Fibroblast of peridontal ligament (primary cell): ENCODE measurements at regions not wholly inside any gene's neighbourhood (a gene's known extent, or its start where the extent isn't known, plus 50 kb on each side); places are given as distances from the start of the nearest gene placed in this dataset.
"Not testable (repeated sequence)": the region's sequence is repeated elsewhere in the genome, so short reads cannot be mapped to it uniquely, and the experiment has no call there.

Source experiments
- DNase-seq: peaks from one replicate; pipeline ENCODE4 v3.0.0-alpha.2; 2010; ENCODE audit errors: extremely low read depth

DNA sequence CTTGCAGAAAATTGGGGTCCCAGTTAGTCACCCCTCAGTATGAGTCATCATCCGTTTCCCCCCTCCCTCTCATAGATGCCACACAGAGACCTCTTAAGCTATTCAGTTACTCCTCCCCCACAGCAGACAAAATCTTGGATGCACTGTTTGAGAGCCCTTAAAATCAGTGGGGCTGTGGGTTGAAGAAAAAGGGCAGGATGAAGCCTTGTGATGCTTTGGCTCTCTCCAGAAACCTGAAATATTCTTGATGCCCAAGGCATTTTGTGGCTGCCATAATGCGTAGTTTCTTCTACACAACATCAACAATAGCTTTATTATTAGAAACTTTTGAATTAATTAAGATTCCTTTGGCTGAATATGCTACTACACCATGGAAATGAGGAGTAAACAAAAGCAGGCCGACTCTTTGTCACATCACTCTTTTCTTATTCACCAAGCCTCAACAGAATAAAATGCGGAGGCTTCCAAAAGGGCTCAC, 133.8 kb downstream of the MRPS30 start:
- no peak for DNase-seq

DNA sequence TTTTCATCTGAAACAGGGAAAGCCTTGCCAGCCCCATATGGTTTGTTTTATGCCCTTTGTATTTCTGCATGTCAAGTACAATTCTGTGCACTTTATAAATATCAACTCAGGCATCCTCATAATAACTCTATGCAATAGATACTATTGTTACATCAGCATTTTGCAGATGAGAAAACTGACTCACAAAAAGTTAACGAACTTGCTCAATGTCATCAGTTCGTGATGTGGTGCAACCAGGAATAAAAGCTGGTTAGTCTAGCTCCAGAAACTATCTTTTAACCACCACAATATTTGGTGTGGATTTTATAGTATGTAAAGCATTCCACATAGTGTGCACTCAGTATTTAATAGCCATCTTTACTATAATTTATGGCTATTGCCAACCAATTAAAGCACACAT, 134.9 kb downstream of the MRPS30 start:
- peak; percentile 2 for DNase-seq

DNA sequence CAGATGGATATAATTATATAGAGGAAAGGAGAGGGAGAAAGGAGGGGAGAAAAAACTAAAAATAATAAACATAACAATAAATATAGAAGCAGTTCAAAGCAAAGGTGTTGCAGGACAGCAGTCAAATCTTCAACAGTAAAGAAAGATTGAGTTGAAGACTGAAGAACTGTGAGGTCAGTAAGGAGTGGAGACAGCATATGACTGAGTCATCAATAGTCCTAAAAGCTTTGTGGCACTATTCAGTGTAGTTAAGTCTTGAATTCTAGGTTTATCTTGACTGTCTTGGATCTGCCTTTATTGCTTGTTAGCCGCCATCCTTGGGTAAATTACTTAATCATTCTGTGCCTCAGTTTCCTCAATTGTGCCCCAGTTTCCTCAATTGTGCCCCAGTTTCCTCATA, 137.0 kb downstream of the MRPS30 start:
- DNase-seq: no peak

DNA sequence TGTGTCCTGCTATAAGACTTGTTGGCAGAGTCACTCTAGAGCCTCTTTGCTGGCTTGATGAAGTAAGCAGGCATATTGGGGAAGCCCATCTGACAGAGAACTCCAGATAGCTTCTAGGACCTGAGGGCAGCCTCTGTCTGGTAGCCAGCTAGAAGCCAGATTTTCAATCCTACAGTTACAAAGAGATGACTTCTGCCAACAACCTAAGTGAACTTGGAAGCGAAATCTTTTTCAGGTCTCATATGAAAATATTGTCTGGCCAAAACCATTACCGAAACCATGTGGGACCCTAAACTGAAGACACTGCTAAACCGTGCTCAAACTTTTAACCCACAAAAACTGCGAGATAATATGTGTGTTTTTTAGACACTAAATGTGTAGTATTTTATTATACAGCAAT, 140.9 kb downstream of the MRPS30 start:
- DNase-seq: no peak

DNA sequence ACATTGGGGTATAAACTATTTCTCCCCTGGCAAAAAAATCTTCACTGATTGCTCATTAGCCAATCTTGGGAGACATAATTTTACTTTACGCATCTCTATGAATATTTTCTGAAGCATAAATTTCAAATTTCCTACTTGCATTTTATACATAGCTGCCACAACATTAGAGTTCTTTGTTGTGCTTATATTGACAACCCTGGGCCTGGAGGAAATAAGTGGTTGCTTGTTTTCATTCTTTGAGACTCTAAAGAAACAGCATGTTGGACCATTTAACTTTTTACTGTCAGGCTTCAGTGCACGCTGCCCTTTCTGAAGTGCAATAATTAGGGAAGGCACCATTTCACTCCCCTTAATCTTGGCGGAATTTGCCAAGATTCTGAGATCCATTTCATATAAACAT, 142.6 kb downstream of the MRPS30 start:
- DNase-seq: no peak

DNA sequence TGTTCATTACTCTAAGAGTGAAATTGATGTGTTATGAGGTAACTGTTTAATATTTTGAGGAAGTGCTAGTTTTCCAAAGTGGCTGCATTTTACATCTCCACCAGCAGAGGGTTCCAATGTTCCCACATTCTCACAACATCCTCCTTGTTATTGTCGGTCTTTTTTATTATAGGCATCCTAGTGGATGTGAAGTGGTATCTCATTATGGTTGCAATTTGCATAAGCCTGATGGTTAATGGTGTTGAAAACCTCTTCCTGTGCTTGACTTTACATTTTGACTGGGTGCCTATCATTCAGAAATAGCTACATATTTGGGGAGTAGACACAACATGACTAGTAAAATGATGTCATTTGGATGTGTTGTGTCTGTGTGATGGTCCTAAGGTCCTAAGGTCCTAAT, 143.6 kb downstream of the MRPS30 start:
- DNase-seq: peak; percentile 2

DNA sequence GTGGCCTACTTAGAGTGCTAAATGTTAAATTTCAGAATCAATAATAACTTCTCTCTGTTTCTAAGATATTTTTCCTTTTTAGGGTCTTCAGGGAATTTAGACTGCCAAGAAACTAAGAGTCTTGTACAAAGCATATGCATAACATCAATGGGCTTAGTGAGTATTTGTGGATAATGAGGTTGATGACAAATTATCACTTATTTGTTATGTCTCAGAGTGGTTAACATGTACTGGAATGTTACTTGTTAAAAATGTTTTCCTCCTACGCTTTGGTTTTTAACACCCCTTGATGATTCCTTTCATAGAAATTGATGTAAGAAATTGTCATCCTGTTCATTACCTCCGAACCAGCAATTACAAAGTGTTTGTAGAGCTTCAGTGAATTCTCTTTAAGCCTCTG, 144.3 kb downstream of the MRPS30 start:
- no peak for DNase-seq

DNA sequence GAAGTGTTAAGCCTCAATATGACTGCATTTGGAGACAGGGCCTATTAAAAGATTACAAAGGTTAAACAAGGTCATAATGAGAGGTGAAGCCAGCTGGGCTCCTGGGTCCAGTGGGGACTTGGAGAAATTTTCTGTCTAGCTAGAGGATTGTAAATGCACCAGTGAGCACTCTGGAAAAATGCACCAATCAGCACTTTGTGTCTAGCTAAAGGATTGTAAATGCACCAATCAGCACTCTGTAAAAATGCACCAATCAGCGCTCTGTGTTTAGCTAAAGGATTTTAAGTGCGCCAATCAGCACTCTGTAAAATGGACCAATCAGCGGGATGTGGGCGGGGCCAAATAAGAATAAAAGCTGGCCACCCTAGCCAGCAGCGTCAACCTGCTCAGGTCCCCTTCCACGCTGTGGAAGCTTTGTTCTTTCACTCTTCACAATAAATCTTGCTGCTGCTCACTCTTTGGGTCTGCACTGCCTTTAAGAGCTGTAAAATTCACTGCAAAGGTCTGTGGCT, 150.3 kb downstream of the MRPS30 start:
- DNase-seq: not testable (repeated sequence)

DNA sequence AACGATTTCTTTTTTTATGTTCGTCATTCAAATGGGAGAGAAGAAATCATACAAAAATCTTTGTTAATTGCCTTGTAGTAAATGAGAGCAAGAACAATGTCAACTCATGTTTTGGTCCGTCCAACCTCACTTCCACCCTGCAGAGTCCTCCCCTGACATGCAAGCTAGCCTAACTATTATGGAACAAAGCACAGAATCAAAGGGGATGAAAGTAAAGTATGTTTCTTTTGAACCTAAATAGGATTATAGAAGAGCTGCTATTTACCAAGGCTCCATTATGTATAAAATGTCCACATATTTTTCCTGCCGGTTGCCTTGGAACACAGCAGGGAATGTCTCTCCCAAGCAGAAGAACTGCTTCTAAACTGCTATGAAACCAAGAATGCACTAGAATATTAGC, 161.1 kb downstream of the MRPS30 start:
- DNase-seq: no peak

DNA sequence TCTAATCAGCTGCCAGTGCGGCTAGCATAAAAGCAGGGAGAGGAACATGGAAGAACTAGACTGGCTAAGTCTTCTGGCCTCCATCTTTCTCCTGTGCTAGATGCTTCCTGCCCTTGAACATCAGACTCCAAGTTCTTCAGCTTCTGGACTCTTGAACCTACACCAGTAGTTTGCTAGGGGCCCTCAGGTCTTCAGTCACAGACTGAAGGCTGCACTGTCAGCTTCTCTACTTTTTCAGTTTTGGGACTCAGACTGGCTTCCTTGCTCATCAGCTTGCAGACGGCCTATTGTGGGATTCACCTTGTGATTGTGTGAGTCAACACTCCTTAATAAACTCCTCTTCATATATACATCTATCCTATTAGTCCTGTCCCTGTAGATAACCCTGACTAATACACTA, 162.2 kb downstream of the MRPS30 start:
- DNase-seq: not testable (repeated sequence)

DNA sequence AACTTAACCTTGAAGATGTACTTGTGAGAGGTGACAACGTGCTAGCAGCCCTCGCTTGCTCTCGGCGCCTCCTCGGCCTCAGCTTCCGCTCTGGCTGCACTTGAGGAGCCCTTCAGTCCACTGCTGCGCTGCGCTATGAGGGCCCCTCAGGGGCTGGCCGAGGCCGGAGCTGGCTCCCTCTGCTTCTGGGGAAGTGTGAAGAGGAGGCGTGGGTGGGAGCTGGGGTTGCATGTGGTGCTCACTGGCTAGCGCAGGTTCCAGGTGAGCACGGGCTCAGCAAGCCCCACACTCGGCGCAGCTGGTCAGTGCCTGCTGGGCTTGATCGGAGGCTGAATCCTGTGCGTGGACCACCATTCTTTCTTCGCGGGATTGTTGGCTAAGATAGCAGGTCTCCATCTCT, 166.1 kb downstream of the MRPS30 start:
- DNase-seq: no peak

DNA sequence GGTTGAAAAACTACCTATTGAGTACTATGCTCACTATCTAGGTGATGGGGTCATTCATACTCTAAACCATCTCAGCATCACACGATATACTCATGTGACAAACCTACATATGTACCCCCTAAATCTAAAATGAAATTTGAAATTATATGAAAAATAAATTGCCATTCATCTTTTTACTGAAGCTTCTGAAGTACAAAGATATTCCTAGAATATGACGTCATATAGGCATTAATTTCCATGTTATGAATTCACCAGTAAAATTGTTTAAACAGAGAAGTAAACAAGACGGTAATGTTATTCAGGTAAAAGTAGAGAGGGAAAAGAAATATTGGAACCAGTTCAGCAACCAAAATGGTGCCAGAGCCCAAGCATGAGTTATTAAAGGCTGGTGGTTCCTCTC, 173.0 kb downstream of the MRPS30 start:
- no peak for DNase-seq

DNA sequence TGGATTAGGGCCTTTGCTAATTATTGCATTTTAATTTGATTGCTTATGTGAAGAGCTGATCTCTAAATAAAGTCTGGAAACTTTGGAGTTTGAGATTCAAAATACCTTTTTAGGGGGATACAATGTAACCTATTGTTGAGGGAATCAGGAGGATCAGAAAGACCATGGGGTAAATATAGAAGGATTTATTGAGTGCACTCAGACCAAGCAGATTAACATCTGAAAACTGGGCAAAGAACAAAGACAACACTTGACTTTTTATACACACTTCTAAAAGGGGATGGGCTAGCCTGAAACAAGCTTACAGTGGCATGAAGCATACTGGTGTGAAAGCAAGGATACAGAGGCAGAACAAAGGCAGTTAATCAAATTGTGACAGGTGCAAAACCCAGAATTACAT, 174.3 kb downstream of the MRPS30 start:
- DNase-seq: no peak

DNA sequence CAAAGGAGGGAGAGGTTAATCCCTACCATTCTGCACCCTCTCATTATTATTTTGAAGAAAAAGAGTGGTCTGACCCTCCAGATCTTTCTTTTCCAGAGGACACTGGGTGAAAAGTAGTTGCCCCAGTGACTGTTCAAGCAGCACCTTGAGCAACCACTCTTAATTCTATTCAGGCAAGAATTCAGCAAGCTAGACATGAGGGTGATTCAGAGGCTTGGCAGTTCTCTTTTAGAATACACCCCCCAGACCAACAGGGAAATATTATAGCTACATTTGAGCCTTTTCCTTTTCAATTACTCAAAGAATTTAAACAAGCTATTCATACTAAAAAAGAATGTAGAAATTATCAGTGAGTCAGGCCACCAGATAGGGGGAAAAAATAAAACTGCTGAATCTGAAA, 178.3 kb downstream of the MRPS30 start:
- DNase-seq: no peak

DNA sequence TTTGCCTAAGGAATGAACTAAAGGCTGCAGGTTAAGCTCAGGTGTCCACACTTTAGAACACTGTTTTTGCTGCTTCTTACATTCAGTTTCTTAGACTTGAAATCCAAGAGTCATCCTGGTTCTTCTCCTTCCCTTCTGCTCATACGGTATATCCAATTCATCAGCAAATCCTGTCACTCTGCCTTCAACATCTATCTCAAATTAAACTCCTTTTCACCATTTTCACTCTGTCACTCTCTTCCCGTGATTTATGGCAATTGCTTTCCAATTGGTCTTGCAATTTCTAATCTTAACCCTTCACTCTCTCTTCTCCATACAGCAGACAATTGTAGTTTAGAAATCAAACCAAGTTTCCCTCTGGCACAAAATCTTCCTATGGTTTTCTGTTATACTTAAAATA, 182.9 kb downstream of the MRPS30 start:
- no peak for DNase-seq

DNA sequence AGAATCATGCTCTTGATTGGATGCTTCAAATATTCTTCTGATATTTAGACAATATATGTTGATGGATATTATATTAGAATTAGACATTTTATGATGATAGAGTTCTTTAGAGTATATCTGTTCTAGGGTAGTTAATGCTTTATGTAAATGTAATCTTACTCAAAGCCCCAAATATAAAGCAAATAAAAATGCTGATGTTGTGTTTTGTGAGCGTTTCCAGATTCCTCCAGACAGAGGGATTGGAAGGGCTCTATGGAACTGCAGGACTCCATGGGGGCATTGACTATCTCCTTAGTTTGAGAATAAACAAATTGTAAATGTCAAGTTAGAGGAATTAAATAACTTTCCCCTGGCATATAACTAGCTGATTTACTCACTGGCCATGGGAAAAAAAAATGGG, 184.5 kb downstream of the MRPS30 start:
- no peak for DNase-seq

DNA sequence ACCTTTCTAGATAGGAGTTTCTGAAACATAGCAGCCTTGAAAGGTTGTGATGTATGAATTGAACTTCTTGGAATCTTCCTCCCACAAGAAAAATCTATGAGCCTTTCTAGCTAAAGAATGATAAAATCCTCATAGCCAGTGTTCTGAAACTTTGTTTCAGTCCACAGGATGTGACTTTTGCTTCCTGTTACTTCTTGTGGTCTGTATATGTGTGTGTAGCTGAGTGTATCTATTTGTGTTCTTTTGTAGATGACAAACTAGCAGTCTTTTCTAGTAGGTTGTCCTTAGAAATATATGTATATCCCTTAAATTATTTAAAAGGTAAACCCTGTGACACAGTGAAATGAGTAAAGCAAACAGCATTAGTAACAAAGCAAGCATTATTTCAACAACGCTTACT, 188.8 kb downstream of the MRPS30 start:
- no peak for DNase-seq

DNA sequence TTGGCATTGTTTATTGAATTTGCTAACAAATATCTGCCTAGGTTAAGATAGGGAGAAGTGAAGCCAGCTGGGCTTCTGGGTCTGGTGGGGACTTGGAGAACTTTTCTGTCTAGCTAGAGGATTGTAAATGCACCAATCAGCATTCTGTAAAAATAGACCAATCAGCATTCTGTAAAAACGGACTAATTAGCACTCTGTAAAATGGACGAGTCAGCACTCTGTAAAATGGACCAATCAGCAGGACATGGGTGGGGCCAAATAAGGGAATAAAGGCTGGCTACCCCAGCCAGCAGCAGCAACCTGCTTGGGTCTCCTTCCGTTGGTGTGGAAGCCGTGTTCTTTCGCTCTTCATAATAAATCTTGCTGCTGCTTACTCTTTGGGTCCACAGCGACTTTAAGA, 198.4 kb downstream of the MRPS30 start:
- not testable (repeated sequence) for DNase-seq

DNA sequence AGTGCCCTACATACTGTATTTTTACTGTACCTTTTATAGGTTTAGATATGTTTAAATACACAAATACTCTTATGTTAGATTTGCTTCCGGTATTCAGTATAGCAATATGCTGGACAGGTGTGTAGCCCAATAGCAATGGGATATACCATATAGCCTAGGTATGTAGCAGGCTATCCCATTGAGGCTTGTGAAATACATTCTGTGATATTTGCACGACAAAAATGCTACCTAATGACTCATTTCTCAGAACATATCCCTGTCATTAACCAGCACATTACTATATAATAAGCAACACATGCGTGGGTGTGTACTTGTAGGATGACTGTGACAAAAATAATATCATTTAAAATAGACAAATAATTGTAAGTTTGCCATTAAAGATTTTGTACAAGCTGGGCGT, 208.8 kb downstream of the MRPS30 start:
- no peak for DNase-seq

DNA sequence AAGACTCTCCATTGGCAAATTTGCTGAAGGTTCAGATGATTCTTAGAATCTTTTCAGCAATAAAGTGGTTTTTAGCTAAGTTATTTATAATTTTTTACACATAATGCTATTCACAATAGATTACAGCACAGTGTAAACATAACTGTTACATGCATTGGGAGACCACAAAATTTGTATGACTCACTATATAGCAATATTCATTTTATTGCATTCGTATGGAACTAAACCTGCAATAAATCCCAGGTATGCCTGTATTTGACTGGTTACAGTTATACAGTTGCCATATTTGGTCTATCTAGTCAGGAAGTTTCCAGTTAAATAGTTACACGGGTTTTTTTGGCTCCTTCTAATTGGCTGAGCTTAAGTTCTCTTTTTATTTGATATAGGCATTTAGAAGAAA, 220.8 kb downstream of the MRPS30 start:
- no peak for DNase-seq

DNA sequence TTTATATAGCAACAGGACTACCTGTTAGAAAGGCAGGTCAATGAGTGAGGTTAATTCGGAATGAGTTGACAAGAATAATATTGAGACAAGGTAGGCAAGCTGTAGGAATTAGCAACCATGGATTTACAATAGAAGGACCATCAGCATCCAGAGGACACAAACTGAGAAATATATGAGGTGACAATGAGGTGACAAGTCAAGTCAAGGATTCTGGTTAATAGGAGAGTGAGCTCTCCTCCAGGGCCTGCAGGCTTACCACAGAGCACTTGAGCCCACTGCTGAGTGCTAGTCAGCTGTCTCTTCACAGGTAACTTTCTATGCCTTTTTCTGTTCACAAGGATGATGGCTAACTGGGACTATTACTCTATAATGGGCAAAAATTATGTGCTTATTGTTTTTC, 227.2 kb downstream of the MRPS30 start:
- no peak for DNase-seq

DNA sequence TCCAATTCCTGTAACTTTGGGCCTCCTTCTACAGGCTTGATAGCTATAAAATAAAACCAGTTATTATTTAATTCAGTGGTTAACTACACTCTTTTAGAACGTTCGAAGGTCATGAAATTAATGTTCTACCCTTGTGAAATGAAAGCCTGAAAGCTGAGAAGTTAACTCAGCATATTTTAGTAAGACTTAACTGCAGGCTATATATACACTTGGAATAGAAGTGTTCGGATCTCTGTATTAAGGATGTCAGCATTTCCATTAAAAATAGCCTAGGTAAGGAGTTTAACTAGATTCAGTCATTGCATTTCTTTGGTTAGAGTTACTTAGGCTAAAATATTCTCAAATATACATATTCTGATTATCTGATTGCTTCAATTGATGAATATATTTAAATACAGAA, 229.2 kb downstream of the MRPS30 start:
- DNase-seq: no peak

DNA sequence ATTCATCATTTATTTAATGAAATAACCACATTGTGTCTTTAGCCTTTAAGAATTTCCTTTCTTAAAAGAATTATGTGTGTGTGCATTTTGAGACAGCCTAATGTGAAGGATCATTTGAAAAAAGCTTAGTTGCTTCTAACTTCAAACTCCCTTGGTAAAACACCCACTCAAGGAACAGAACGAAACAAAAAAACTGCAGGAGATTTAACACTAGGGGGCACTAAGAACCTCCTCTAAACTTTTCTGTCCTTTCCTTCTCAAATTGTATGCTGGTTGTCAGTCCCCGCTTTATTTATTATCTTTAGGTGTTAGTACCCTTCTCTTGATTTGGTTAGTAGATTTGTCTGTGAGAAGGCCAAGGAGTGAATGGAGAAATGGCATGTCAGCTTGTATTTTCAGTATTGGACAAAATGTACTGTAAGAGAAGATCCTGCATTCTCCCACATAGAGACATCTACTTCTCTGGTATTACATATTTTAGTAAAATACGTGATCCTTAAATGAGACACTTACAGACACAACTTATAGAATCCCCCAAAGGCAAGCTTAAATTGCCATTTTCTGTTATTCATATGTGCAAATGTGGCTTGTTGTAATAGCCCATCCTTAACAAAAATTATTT, 229.7 kb downstream of the MRPS30 start:
- peak; percentile 7 for DNase-seq

DNA sequence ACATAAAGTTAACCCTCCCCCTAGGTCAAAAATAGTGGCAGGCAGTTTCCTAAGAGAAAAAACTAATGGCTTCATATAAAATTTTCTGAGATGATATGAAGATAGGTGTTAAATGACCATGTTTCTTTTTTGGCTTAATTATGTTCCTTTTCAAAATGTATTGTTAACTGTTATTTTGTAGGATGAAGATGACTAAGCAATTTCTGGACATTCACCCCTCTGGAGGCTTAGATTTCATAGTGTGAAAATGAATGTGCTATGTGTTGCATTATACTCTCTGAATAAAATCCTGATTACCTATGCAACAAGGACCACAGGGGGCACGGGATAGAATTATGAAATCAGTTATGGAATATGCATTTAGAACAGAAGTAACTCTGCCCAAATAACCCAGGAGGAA, 233.5 kb downstream of the MRPS30 start:
- DNase-seq: no peak
